NCI-H446 treated with DMSO at 0.1 percent for 48 hours (cell line): ENCODE measurements at regions not wholly inside any gene's neighbourhood (a gene's known extent, or its start where the extent isn't known, plus 50 kb on each side); places are given as distances from the start of the nearest gene placed in this dataset.

Source experiments
- DNase-seq: peaks from one replicate; lab custom pipeline; 2025; lab: John Stamatoyannopoulos, UW

GRCh38 chr2:155157065-155157464 is 458.6 kb downstream of the KCNJ3 start:
- DNase-seq: no peak

GRCh38 chr2:155151945-155152344 is 453.4 kb downstream of the KCNJ3 start:
- DNase-seq: no peak

DNA sequence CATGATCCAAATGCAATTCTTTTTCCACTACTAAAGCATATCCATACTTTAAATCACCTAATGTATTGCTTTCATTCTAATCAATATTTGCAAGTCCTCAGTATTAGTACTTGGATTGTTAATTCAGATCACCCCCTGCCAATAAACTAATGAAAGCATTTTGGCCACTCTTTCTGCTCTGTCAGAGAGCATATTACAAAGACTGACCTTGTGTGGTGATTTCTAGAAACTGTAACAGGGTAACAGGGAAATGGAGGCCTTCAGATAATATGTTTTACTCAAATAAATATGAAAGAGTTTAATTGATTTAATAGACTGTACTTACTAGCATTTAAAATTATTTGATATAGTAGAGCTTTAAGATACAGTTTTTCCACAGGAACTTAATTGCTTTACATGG is 453.0 kb downstream of the KCNJ3 start:
- DNase-seq: no peak

GRCh38 chr2:155145758-155146229 is 447.3 kb downstream of the KCNJ3 start:
- peak; percentile 84 for DNase-seq

DNA sequence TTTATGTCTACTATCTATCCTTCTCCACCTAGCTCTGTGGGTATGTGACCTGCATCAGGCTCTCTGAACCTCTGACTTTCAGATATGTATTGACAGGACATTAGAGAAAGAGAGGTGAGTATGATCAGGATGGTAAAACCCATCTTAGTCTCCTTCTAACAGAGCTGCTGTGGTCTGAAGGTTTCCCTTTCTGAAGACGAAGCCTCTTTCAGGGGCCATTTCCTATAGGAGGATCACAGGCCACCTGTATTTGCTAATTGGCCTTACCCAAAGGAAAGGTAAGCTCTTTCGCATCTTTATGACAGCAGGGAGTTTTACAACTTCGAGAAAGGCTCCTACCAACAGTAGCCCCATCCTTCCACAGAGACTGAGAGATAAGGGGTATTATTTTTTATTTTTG is 442.9 kb downstream of the KCNJ3 start:
- no peak for DNase-seq

DNA sequence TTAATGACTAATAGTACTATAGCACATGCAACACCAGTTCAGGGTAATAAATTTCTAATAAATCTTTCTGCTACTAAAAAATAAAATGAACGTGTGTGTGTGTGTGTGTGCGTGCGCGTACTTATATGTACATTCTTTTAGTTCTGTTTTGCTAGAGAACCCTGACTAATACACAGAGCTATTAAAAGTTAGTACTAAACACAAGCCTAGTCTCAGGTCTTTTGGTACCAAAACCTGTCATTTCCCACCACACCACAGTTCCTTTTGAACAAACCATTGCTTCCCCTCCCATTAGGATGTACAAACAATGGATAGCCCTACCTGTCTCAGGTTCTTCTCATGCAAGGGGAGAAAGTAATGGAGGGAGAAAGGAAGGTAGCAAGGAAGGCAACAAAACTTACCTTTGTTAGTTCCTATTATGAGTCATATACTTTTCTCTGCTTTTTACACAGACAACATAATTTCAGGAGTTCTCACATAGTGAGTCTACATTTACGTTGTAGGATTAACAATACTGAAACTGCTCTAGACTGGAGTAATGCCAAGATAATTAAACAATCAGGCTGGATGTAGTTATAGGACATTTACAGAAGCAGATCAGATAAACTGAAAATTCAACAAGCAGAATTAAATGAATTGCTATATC is 427.2 kb downstream of the KCNJ3 start:
- no peak for DNase-seq

DNA sequence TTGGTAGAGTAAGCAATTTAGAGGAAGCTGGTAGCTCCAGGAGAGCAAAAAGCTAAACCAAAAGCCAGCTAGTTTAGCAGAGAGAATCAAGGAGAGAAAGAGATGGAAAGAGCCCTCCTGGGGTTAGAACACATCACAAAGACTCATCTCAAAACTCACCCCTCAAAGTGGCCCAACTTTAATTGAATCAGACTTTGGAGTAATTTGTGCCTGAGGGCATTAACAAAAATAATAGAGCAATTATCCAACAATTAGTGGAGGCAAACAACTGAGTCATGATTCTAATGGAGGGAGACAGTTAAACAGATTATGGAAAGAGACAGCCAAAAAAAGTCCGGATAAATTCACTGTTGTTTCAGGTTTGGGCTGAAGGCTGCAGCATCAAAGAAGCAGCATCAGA is 417.4 kb downstream of the KCNJ3 start:
- DNase-seq: no peak

- DNase-seq: no peak
Observed at GRCh38 chr2:155111070-155111469, 412.6 kb downstream of the KCNJ3 start.

- DNase-seq: no peak
Observed at GRCh38 chr2:155109527-155109926, 411.0 kb downstream of the KCNJ3 start.

DNA sequence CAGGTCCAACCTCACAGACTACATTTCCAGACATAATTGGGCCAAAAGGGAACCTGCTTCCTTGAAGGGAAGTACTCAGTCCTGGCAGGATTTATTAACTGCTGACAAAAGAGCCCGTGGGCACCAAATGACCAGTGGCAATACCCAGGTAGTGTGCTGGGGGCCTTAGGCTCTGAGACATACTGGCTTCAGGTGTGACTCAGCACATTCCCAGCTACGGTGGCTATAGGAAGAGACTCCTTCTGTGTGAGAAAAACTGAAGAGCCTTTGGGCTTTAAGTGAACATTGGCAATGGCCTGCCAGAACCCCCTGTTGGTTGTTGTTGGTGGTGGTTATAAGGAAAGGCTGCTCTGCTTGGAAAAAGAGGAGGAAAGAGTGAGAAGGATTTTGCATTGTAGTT is 401.8 kb downstream of the KCNJ3 start:
- no peak for DNase-seq

GRCh38 chr2:155099784-155100183 is 401.3 kb downstream of the KCNJ3 start:
- DNase-seq: no peak

GRCh38 chr2:155095613-155096012 is 397.1 kb downstream of the KCNJ3 start:
- DNase-seq: no peak

DNA sequence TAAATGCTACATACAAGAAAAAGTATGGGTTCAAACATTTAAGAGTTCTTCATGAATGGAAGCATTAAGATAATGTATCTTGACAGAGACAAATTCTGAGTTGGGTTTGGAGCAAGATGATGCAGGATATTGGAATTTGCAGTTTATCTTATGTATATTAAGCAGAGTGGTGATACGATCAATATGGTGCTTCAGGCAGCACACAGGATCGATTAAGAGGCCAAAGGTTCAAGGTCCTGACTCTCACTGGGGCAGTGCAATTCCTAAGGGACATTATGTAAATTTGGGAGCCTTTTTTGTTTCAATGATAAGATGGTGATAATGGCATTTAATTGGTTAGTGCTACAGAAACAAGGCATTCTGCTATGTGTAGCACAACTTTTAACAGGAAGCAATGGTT is 381.9 kb downstream of the KCNJ3 start:
- DNase-seq: no peak

GRCh38 chr2:155070489-155070888 is 372.0 kb downstream of the KCNJ3 start:
- DNase-seq: peak; percentile 99

DNA sequence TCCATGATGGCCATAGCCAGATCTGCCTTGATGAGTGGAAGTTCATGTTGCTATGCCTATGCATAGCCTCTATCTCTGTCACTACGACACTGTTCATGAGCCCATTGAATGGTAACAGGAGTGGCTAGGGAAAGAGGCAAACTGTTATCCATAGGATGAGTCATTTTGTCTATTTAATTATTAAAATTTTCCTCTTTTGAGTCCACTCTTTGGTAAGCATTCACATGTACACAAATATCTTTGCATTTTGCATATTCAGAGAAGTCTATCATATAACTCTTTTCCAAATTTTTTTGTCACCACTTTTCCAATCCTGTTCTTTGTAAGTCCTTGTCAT is 364.4 kb downstream of the KCNJ3 start:
- no peak for DNase-seq

GRCh38 chr2:155062250-155062921 is 363.9 kb downstream of the KCNJ3 start:
- peak; percentile 99 for DNase-seq

GRCh38 chr2:155060896-155061295 is 362.4 kb downstream of the KCNJ3 start:
- DNase-seq: peak; percentile 97

- DNase-seq: no peak
Observed at GRCh38 chr2:155054712-155055111, 356.2 kb downstream of the KCNJ3 start.

DNA sequence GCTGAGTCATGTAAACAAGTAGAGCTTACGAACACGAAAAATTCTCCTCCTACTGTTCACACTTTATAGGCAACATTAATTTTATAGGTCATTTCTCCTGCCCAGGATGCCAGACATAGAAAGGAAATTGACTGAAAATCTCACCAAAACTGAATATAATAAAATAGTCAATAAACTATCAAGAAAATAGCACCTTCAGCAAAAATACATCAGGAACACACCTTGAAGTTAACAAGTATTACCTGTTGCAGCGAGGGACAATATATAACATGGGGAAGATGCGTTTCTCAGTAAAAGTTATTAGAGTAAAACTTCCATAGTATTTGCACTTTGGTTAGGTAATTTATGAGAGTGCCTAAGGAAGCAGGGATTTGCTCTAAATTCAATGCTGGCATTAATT is 344.6 kb downstream of the KCNJ3 start:
- DNase-seq: no peak

- peak; percentile 71 for DNase-seq
Observed at GRCh38 chr2:155035308-155035707, 336.8 kb downstream of the KCNJ3 start.

DNA sequence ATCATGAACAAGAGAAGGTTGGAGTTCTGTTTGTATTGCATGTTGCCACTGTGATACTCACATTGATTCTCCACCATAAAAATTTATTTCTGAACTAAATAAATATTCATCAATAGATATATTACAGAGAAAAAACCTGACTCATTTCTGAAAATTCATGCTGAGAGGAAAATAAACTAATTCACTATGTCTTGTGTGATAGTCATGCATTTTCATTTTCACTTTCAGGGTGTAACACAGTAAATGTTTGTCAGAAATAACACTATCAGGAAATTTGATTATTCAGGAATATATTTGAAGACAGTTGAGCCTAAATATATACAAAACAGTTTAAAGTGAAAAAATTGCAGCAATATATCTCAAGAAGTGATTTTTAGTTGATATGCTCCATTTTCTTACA is 335.2 kb downstream of the KCNJ3 start:
- DNase-seq: no peak

- no peak for DNase-seq
Observed at GRCh38 chr2:155030296-155030695, 331.8 kb downstream of the KCNJ3 start.

GRCh38 chr2:155026651-155027174 is 328.2 kb downstream of the KCNJ3 start:
- DNase-seq: peak; percentile 95

DNA sequence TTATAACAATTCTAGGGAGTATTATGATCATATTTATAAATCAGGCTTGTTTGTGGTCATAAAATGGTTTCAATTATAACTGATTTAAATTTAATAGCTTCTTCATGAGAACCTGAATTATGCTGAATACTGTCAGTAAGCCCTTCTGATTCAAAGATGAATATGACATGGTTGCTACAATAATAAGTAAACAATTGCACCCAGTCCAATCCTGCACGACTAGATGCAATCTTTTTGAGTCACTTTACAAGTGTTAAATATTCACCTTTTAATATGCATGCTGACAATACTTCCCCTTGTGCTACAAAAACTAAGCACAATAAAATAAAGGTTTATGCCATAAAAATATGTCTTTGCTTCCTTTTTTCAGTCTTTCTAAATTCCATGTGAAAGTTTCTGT is 325.2 kb downstream of the KCNJ3 start:
- no peak for DNase-seq
